ENCODE measurements at regions not wholly inside any gene's neighbourhood (a gene's known extent, or its start where the extent isn't known, plus 50 kb on each side); places are given as distances from the start of the nearest gene placed in this dataset.
"Not testable (repeated sequence)": the region's sequence is repeated elsewhere in the genome, so short reads cannot be mapped to it uniquely, and the experiment has no call there.

DNA sequence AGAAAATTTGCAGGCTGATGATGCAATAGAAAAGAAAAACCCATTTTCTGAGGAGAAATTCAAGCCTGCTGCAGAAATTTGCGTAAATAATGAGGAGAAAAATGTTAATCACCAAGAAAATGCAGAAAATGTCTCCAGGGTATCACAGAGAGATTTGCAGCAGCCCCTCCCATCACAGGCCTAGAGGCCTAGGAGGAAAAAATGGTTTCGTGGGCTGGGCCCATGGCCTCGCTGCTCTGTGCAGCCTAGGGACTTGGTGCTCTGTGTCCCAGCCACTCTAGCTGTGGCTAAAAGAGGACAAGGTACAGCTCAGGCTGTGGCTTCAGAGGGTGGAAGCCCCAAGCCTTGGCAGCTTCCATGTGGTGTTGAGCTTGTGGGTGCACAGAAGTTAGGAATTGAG, 374.8 kb upstream of the BOD1L1 start:
- DNase-seq (ENCODE audit: low read depth, low spot score); H3K27ac ChIP-seq: not testable (repeated sequence)

DNA sequence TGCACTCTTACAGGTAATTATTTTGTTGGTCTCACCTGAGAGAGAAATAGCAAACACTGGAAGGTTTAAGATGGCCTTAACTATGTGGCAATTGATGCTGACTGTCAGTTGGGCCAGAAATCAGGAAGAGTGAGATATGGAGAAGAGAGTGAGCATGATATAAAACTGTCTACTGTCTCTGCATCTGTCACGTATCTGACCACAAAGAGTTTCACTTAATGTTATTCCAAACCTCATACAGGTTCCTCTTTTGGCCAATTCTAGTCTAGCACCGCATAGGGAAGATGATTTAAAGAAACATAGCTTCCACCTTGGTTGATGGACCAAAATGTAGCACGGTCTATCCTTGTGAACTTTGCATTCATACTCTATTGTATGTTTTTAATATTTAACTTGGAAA, 381.0 kb upstream of the BOD1L1 start:
- no peak for DNase-seq (ENCODE audit: low read depth, low spot score)
- no peak overlapping the region for H3K27ac ChIP-seq

- no peak for DNase-seq (ENCODE audit: low read depth, low spot score)
- H3K27ac ChIP-seq, result no peak overlapping the region
Observed at GRCh38 chr4:14018191-14018853, 390.8 kb upstream of the BOD1L1 start.

- DNase-seq (ENCODE audit: low read depth, low spot score), result no peak
- no peak overlapping the region for H3K27ac ChIP-seq
Observed at GRCh38 chr4:14022456-14022855, 394.9 kb upstream of the BOD1L1 start.

- DNase-seq (ENCODE audit: low read depth, low spot score), result no peak
- no peak overlapping the region for H3K27ac ChIP-seq
Observed at GRCh38 chr4:14023036-14023435, 395.5 kb upstream of the BOD1L1 start.

GRCh38 chr4:14023896-14024295, 396.4 kb upstream of the BOD1L1 start:
- DNase-seq (ENCODE audit: low read depth, low spot score), result no peak
- H3K27ac ChIP-seq, result no peak overlapping the region

DNA sequence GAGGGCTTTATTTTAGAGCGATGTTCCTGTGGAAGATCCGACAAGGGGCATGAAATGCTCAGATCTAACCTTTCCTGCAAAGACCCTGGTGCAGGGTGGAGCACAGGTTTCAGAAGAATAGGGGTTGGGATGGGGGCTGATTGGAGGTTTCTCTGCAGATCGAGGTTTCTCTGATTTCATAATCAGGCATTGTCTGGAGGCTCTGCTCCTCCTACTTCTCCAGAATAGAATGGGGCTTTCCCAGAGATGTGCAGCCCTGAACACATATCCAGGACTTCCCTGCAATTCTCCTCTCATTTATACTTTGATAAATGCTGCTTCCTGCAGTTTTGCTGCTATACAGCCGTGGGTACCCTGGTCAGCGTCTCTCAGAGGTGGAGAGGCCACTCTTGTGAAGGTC, 397.6 kb upstream of the BOD1L1 start:
- DNase-seq (ENCODE audit: low read depth, low spot score), result no peak

DNA sequence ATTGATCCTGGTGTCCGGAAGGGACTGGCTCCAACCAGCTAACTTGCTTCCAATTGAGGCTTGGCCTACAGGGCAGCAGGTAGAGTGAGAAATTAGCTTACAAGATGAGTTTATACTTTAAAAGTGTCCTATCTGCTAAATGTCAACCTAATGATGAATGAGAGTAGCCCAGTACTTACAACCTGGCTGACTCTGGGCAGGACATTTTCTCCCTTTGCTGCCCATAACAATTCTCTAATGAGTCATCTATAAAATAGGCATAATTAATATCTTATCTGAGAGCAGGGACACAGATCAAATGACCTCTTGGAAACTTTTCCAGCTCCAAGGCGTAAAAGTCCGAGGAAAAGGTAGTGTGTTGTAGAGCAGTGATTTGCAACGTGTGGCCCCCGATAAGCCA, 398.4 kb upstream of the BOD1L1 start:
- H3K27ac ChIP-seq, result no peak overlapping the region
- DNase-seq (ENCODE audit: low read depth, low spot score), result no peak

More for the DNA sequence above, 397.6 kb upstream of the BOD1L1 start:
- H3K27ac ChIP-seq, result no peak overlapping the region

DNA sequence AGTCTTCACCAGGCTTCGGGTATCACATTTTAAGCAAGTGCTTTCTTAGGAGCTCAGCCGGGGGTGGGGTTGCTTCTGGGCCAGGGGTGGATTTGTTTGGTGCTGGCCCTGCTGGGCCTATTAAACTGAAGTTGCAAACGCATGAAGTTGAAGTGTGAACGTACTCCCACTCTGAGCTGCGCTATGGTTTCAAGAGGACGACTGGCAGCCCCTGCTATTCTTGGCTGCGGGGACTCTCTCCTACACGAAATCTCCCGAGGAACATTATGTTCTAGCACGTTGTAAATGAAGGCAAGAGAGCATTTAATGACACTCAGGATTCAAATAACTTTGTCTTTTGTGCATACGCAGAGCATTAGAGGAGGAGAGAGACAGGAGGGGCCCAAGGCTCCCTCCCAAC, 401.3 kb upstream of the BOD1L1 start:
- no peak overlapping the region for H3K27ac ChIP-seq
- no peak for DNase-seq (ENCODE audit: low read depth, low spot score)

- no peak for DNase-seq (ENCODE audit: low read depth, low spot score)
- no peak overlapping the region for H3K27ac ChIP-seq
Observed at GRCh38 chr4:14035076-14035475, 407.6 kb upstream of the BOD1L1 start.

DNA sequence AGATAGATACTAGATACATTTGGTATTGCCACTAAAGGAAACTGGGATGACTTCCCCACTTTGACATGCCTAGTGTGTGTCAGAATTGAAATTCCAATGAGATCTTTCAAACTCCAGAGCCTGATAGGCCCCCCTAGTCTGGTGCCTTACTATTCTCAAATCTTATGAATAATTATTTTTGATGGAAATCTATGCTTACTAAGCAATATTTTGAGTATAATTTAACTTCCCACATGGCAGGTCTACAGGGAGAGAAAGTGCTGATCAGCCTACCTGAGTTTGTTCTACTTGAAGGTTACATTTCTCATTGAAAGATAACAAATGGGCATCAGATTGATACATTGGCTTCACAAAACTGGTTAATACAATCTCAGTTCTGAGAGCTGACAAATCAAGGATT, 415.7 kb upstream of the BOD1L1 start:
- no peak for DNase-seq (ENCODE audit: low read depth, low spot score)
- H3K27ac ChIP-seq, result no peak overlapping the region

GRCh38 chr4:14046642-14047041, 419.1 kb upstream of the BOD1L1 start:
- no peak overlapping the region for H3K27ac ChIP-seq
- no peak for DNase-seq (ENCODE audit: low read depth, low spot score)

DNA sequence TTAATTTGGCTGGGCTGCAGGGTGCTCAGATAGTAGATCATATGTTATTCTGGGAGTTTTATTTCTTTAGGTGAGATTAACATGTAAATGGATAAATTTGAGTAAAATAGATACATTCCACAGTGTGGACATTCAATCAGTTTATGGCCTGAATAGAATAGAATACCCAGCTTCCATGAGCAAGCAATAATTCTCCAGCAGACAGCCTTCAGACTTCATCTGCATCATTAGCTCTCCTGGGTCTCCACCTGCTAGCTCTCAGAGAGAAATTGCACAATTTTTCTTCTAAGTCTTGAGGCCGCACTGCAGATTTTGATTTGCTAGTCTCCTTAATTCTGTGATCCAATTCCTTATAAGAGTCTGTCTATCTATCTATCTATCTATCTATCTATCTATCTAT, 420.3 kb upstream of the BOD1L1 start:
- H3K27ac ChIP-seq, result no peak overlapping the region
- DNase-seq (ENCODE audit: low read depth, low spot score), result no peak

DNA sequence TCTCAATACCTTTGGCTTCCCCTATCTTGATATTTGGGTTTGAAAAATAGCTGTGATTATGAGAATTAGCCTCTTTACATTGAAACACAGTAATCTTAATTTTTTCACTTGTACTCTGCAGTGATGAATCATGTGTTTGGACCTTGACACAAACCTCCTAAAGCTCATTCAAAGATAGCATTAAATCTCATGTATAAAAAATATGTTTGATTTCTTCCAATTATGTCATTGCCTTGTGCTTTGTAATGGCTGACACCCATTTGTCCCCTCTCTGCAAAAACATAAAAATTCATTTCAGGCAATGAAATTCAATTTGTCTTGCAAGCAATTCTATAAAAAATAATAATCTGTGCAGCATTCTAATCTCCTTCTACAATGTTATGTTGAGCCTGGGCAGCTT, 422.4 kb upstream of the BOD1L1 start:
- no peak for DNase-seq (ENCODE audit: low read depth, low spot score)
- H3K27ac ChIP-seq, result no peak overlapping the region

DNA sequence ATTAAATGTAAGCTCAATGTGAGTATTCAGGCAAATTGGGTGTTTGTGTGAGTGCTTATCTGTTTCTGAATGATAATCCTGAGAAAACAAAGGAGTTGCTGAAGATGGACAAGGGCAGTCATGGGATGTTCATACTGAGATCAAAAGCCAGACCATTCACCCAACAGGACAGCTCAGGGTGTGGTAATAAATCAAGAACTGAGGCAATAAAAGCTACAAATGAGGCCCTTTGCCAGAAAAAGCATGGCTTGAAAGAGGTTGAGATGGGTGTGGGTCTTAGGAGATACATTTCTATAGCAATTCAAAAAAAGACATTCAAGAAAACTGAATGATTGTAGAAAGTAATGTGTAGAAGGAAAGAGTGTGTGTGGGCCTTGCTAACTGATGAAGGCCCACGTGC, 425.8 kb upstream of the BOD1L1 start:
- H3K27ac ChIP-seq, result no peak overlapping the region
- no peak for DNase-seq (ENCODE audit: low read depth, low spot score)

DNA sequence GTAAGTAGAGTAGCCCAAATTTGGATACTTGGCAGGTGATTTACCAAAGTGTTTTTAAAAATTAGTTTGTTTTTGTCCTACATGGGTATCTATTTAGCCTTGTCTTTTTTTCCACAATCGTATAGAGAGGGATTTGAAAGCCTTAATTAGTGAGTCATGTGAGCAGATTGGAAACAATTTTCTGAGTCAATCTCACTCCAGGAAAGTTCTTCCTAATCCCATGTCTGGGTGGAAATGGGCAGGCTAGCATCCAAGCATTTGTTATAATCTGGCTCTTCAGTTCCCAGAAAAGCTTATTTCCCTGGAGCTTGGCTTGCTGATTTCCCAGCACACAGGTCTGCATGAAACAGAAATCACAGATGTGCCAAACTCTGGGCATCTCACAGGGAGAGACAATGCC, 426.9 kb upstream of the BOD1L1 start:
- no peak for DNase-seq (ENCODE audit: low read depth, low spot score)
- no peak overlapping the region for H3K27ac ChIP-seq

DNA sequence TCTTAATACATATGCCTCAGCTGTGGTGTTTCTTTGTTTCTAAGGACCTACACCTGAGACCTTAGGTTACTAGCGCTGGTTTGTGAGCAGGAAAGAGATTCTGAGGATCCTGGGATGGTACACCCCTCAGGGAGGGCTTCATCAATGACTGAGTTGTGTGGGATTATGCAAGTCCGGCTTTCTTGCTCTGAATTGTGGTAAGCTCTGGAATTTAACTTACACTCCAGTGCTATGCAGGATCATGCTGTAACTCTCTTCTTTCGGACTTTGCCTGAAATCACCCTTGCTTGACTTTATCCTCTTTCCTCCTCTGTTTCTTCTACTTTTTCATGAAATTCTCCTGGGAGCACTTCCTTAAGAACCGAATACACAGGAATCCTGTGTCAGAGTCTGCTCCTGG, 431.5 kb upstream of the BOD1L1 start:
- no peak for DNase-seq (ENCODE audit: low read depth, low spot score)
- H3K27ac ChIP-seq, result no peak overlapping the region

GRCh38 chr4:14064984-14065383, 437.5 kb upstream of the BOD1L1 start:
- no peak for DNase-seq (ENCODE audit: low read depth, low spot score)
- H3K27ac ChIP-seq, result no peak overlapping the region

GRCh38 chr4:14065406-14065805, 437.9 kb upstream of the BOD1L1 start:
- no peak overlapping the region for H3K27ac ChIP-seq
- no peak for DNase-seq (ENCODE audit: low read depth, low spot score)

- DNase-seq (ENCODE audit: low read depth, low spot score), result no peak
- H3K27ac ChIP-seq, result no peak overlapping the region
Observed at GRCh38 chr4:14066979-14067378, 439.5 kb upstream of the BOD1L1 start.

DNA sequence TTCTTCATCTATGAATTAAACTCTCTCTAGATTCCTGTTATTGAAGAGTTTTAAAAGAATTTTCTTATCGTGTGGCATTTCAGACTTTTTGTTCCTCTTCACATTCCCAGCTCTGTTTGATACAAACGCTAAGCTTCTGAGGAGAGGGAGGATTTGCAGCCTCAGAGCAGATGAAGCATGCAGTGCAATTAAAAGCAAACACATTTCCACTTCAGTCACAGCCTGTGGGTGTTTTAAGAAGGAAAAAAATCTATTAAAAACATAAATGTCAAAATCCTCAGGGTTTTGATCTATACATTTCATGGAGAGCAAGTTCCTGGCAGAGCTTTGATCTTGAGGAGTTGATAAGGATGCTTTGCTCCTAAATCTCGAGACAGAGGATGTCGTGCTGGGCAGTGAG, 442.4 kb upstream of the BOD1L1 start:
- no peak overlapping the region for H3K27ac ChIP-seq
- DNase-seq (ENCODE audit: low read depth, low spot score), result no peak

GRCh38 chr4:14070289-14070880, 442.9 kb upstream of the BOD1L1 start:
- no peak overlapping the region for H3K27ac ChIP-seq
- no peak for DNase-seq (ENCODE audit: low read depth, low spot score)

Data from epithelial cell of prostate (primary cell).